Memory B cell (primary cell): ENCODE measurements at regions not wholly inside any gene's neighbourhood (a gene's known extent, or its start where the extent isn't known, plus 50 kb on each side); places are given as distances from the start of the nearest gene placed in this dataset.
A peak's percentile ranks its signal among the peaks of the same experiment; 100 is the strongest.

Experiments
- ATAC-seq: fragments of 150-1000 bp; cut with Tn5 transposase; 2 replicates; pipeline ENCODE4 v1.10.0; 2021; ENCODE audit warnings: low read depth, mild to moderate bottlenecking, moderate library complexity
- DNase-seq, 2 donors: peaks; one replicate each; pipeline ENCODE4 v3.0.0; 2022; ENCODE audit warnings: low spot score in 2 of 2
- H3K27ac Mint-ChIP-seq: one replicate; pipeline ENCODE4 v1.8.0; 2022; ENCODE audit warnings: mild to moderate bottlenecking, moderate library complexity, mixed read lengths
- H3K27me3 Mint-ChIP-seq: one replicate; pipeline ENCODE4 v1.8.0; 2022; ENCODE audit warnings: mixed read lengths
- H3K36me3 Mint-ChIP-seq: one replicate; pipeline ENCODE4 v1.8.0; 2022; ENCODE audit warnings: mild to moderate bottlenecking, mixed read lengths
- H3K4me1 Mint-ChIP-seq: one replicate; pipeline ENCODE4 v1.8.0; 2022; ENCODE audit warnings: mixed read lengths
- H3K4me3 Mint-ChIP-seq: one replicate; pipeline ENCODE4 v1.8.0; 2022; ENCODE audit warnings: mild to moderate bottlenecking, moderate library complexity, mixed read lengths
- H3K9me3 Mint-ChIP-seq: one replicate; pipeline ENCODE4 v1.8.0; 2022; ENCODE audit warnings: mixed read lengths

DNA sequence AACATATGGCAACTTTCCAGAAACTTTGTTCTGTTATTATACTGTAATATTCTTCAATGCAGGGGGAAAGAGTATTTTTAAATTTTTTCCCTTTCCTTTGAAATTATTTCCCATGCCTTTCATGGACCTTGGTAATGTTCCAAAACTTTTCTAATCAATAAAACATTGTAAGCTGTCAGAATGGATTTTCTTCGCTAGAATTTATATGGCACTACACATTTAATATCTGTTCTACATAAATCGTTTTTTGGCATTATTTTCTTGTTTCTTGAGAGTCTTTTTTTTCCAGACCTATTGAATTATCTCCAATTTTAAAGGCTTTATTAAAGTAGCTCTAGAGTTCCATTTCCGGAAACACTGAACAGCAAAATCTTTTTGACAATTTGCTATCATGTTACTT lies 249.0 kb downstream of the TMEM167A start:
- no peaks in the 10 kb centered on the region for H3K36me3 Mint-ChIP-seq
- H3K27me3 Mint-ChIP-seq: no peaks in the 10 kb centered on the region
- no peak for DNase-seq
- no peak for ATAC-seq
- H3K4me1 Mint-ChIP-seq: no peaks in the 10 kb centered on the region
- no peak overlapping the region for H3K4me3 Mint-ChIP-seq
- peaks cover 2% of the 10 kb centered on the region for H3K9me3 Mint-ChIP-seq
- no peak overlapping the region for H3K27ac Mint-ChIP-seq

GRCh38 chr5:82827651-82828050 lies 249.5 kb downstream of the TMEM167A start:
- Mint-ChIP-seq H3K36me3 (no peaks in the 10 kb centered on the region), H3K9me3 (no peaks in the 10 kb centered on the region), H3K4me3 (no peak overlapping the region), H3K4me1 (no peaks in the 10 kb centered on the region), H3K27ac (no peak overlapping the region), H3K27me3 (no peaks in the 10 kb centered on the region)
- DNase-seq (no peak), ATAC-seq (no peak)

- H3K27me3 Mint-ChIP-seq: peaks cover 2% of the 10 kb centered on the region
- no peaks in the 10 kb centered on the region for H3K9me3 Mint-ChIP-seq
- H3K36me3 Mint-ChIP-seq: no peaks in the 10 kb centered on the region
- no peak overlapping the region for H3K27ac Mint-ChIP-seq
- ATAC-seq: no peak
- H3K4me1 Mint-ChIP-seq: peaks cover 3% of the 10 kb centered on the region
- no peak for DNase-seq
- H3K4me3 Mint-ChIP-seq: no peak overlapping the region
These were observed 254.6 kb downstream of the TMEM167A start for GRCh38 chr5:82822634-82822927.

DNA sequence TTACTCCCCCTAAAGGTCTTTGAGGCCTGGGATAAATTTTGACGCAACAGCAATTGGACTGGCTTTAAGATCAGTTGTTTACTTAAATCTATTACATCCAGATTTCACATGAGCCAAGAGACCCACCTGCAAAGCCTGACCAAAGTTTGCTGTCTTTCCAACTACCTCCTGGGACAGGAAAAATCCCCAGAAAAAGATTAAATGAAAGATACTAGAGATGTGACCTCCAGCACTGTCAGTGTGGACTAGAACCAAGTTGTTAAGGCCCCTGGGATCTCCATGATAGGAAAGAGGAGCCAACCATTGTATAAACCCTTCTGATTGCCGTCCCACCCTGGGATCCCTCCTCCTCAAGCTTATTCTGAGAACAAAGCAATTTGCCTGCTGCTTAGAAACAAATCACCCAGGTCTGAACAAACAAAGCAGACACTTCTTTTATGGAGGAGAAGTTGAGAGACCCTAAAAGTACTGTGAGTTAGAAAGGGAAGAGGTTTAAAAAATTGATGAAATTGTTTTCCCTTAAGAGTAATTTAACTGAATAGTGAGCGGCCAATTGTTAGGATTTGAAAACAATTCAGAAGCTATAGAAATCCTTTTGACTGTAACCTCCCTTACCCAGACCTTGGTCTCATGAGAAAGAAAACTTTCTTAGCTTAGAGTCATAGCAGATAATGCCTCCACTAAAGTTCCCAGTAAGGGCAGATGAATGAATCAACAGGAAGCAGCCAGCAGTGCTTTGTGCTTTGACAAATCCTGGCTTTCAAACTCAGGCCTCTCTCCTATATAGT lies 255.2 kb downstream of the TMEM167A start:
- H3K27me3 Mint-ChIP-seq: peaks cover 2% of the 10 kb centered on the region
- no peak overlapping the region for H3K4me3 Mint-ChIP-seq
- H3K27ac Mint-ChIP-seq: no peak overlapping the region
- ATAC-seq: no peak
- no peaks in the 10 kb centered on the region for H3K9me3 Mint-ChIP-seq
- H3K36me3 Mint-ChIP-seq: no peaks in the 10 kb centered on the region
- H3K4me1 Mint-ChIP-seq: peaks cover 3% of the 10 kb centered on the region
- no peak for DNase-seq

GRCh38 chr5:82820961-82821845 lies 256.0 kb downstream of the TMEM167A start:
- Mint-ChIP-seq H3K9me3 (no peaks in the 10 kb centered on the region), H3K4me3 (peak overlapping the region; percentile 22), H3K36me3 (no peaks in the 10 kb centered on the region), H3K27ac (no peak overlapping the region), H3K4me1 (peaks cover 3% of the 10 kb centered on the region), H3K27me3 (peaks cover 2% of the 10 kb centered on the region)
- ATAC-seq (peak; percentile 51), DNase-seq (no peak)

- no peak for DNase-seq
- Mint-ChIP-seq H3K4me3 (no peak overlapping the region), H3K9me3 (no peaks in the 10 kb centered on the region), H3K27ac (peak overlapping the region; percentile 37), H3K27me3 (peaks cover 2% of the 10 kb centered on the region), H3K36me3 (no peaks in the 10 kb centered on the region), H3K4me1 (peaks cover 3% of the 10 kb centered on the region)
- no peak for ATAC-seq
These were observed 257.0 kb downstream of the TMEM167A start for GRCh38 chr5:82820188-82820587.

GRCh38 chr5:82817897-82818676 lies 259.1 kb downstream of the TMEM167A start:
- DNase-seq (no peak), ATAC-seq (no peak)
- Mint-ChIP-seq H3K36me3 (no peaks in the 10 kb centered on the region), H3K27ac (no peak overlapping the region), H3K27me3 (peaks cover 2% of the 10 kb centered on the region), H3K4me3 (no peak overlapping the region), H3K4me1 (peaks cover 3% of the 10 kb centered on the region), H3K9me3 (peaks cover 1% of the 10 kb centered on the region)

- Mint-ChIP-seq H3K36me3 (no peaks in the 10 kb centered on the region), H3K4me1 (peaks cover 3% of the 10 kb centered on the region), H3K27ac (no peak overlapping the region), H3K4me3 (no peak overlapping the region), H3K27me3 (peaks cover 2% of the 10 kb centered on the region), H3K9me3 (peaks cover 1% of the 10 kb centered on the region)
- DNase-seq: no peak
- ATAC-seq: no peak
These were observed 260.3 kb downstream of the TMEM167A start for GRCh38 chr5:82816926-82817325.

DNA sequence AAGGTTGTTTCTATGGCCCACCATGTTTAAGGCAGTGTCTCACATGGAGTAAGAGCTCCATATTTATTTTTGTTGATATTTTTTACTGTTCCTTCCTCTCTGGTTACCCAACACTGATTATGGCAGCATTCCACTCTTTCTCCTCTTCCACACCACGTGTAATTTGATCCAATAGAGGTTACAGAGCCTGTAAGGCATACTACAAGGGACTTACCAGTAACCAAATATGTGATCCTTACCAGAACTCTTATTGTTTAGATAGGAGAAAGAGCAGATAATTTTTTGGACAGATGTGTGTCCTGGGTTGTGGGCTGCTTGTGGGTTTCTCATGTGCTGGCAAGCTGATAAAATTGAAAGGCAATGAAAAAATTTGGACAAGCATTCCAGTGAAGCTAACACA lies 261.3 kb downstream of the TMEM167A start:
- no peak for DNase-seq
- H3K4me1 Mint-ChIP-seq: peaks cover 3% of the 10 kb centered on the region
- H3K27ac Mint-ChIP-seq: no peak overlapping the region
- H3K9me3 Mint-ChIP-seq: peaks cover 1% of the 10 kb centered on the region
- H3K27me3 Mint-ChIP-seq: peaks cover 2% of the 10 kb centered on the region
- ATAC-seq: no peak
- no peak overlapping the region for H3K4me3 Mint-ChIP-seq
- no peaks in the 10 kb centered on the region for H3K36me3 Mint-ChIP-seq

DNA sequence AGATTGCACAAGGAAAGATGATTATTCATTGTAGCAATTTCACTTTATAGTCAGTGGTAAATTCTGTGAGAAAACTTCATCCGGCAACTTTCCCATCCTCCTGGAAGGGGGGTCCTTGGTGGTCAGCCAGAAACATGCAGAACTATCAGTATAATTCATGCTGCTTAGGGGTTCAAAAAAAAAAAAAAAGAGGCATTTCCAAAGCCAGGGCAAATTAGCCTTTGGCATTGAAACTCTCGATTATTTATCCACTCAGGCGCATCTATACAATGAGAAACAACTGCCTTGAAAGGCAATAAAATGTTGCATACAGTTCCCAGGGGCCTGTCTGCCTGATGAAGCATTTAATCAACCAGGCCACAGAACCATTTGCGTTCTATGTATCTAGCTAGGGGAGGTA lies 263.3 kb downstream of the TMEM167A start:
- Mint-ChIP-seq H3K36me3 (no peaks in the 10 kb centered on the region), H3K27me3 (no peaks in the 10 kb centered on the region), H3K9me3 (peaks cover 3% of the 10 kb centered on the region), H3K4me1 (no peaks in the 10 kb centered on the region), H3K27ac (no peak overlapping the region), H3K4me3 (no peak overlapping the region)
- ATAC-seq (no peak), DNase-seq (no peak)

GRCh38 chr5:82812575-82812974 lies 264.6 kb downstream of the TMEM167A start:
- H3K27me3 Mint-ChIP-seq: no peaks in the 10 kb centered on the region
- H3K9me3 Mint-ChIP-seq: peaks cover 3% of the 10 kb centered on the region
- H3K36me3 Mint-ChIP-seq: no peaks in the 10 kb centered on the region
- no peak for ATAC-seq
- no peak overlapping the region for H3K27ac Mint-ChIP-seq
- H3K4me3 Mint-ChIP-seq: no peak overlapping the region
- H3K4me1 Mint-ChIP-seq: no peaks in the 10 kb centered on the region
- no peak for DNase-seq

DNA sequence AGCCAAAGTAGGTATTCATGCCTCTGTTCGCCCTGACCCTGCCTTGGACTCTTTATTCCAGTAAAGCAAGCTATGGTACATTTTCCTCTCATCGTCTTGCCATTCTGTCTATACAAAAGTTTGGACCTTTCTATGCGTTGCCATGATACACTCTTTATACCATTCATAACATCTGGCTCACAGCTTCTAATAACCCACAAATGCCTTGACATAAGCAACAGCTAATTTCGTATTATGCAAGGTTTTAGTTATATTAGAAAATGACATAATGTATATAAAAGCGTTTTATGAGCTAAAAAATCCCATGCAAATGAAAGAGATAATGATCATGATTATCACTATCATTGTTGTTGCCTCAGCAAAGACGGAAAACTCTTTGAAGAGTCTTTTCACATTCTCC lies 265.7 kb downstream of the TMEM167A start:
- H3K4me3 Mint-ChIP-seq: no peak overlapping the region
- H3K4me1 Mint-ChIP-seq: no peaks in the 10 kb centered on the region
- H3K9me3 Mint-ChIP-seq: peaks cover 3% of the 10 kb centered on the region
- DNase-seq: no peak
- H3K27me3 Mint-ChIP-seq: no peaks in the 10 kb centered on the region
- no peak overlapping the region for H3K27ac Mint-ChIP-seq
- ATAC-seq: no peak
- H3K36me3 Mint-ChIP-seq: no peaks in the 10 kb centered on the region

GRCh38 chr5:82809420-82810143 lies 267.6 kb downstream of the TMEM167A start:
- no peaks in the 10 kb centered on the region for H3K36me3 Mint-ChIP-seq
- ATAC-seq: no peak
- H3K4me1 Mint-ChIP-seq: no peaks in the 10 kb centered on the region
- H3K27ac Mint-ChIP-seq: no peak overlapping the region
- DNase-seq: no peak
- no peak overlapping the region for H3K4me3 Mint-ChIP-seq
- peaks cover 3% of the 10 kb centered on the region for H3K9me3 Mint-ChIP-seq
- no peaks in the 10 kb centered on the region for H3K27me3 Mint-ChIP-seq
